ENCODE measurements at regions not wholly inside any gene's neighbourhood (a gene's known extent, or its start where the extent isn't known, plus 50 kb on each side); places are given as distances from the start of the nearest gene placed in this dataset.

- Mint-ChIP-seq H3K9me3 (no peaks in the 10 kb centered on the region), H3K27ac (no peak overlapping the region), H3K4me1 (no peaks in the 10 kb centered on the region), H3K4me3 (no peak overlapping the region), H3K36me3 (ENCODE audit: low read depth) (no peaks in the 10 kb centered on the region), H3K27me3 (peaks cover 3% of the 10 kb centered on the region)
- no peak for DNase-seq
- ChIA-PET CTCF (no interaction called here), POLR2A (no interaction called here)
Observed at GRCh38 chr2:235162082-235162836, 210.4 kb downstream of the SH3BP4 start.

- no peak for DNase-seq
- Mint-ChIP-seq H3K36me3 (ENCODE audit: low read depth) (no peaks in the 10 kb centered on the region), H3K27me3 (peaks cover 3% of the 10 kb centered on the region), H3K4me3 (no peak overlapping the region), H3K9me3 (no peaks in the 10 kb centered on the region), H3K27ac (no peak overlapping the region), H3K4me1 (no peaks in the 10 kb centered on the region)
- ChIA-PET POLR2A (no interaction called here), CTCF (no interaction called here)
Observed at GRCh38 chr2:235162837-235163197, 211.0 kb downstream of the SH3BP4 start.

GRCh38 chr2:235165136-235165535 lies 213.3 kb downstream of the SH3BP4 start:
- Mint-ChIP-seq H3K27me3 (no peaks in the 10 kb centered on the region), H3K27ac (no peak overlapping the region), H3K4me3 (no peak overlapping the region), H3K4me1 (no peaks in the 10 kb centered on the region), H3K9me3 (peaks cover 4% of the 10 kb centered on the region), H3K36me3 (ENCODE audit: low read depth) (no peaks in the 10 kb centered on the region)
- DNase-seq, result no peak
- POLR2A ChIA-PET, result no interaction called here
- CTCF ChIA-PET, result no interaction called here

GRCh38 chr2:235165631-235166030 lies 213.8 kb downstream of the SH3BP4 start:
- ChIA-PET CTCF (no interaction called here), POLR2A (no interaction called here)
- H3K4me3 Mint-ChIP-seq, result no peak overlapping the region
- H3K4me1 Mint-ChIP-seq, result no peaks in the 10 kb centered on the region
- no peak for DNase-seq
- H3K9me3 Mint-ChIP-seq, result peaks cover 4% of the 10 kb centered on the region
- no peaks in the 10 kb centered on the region for H3K36me3 Mint-ChIP-seq (ENCODE audit: low read depth)
- H3K27me3 Mint-ChIP-seq, result no peaks in the 10 kb centered on the region
- H3K27ac Mint-ChIP-seq, result no peak overlapping the region

GRCh38 chr2:235168174-235168979 lies 216.6 kb downstream of the SH3BP4 start:
- Mint-ChIP-seq H3K4me1 (no peaks in the 10 kb centered on the region), H3K27ac (no peak overlapping the region), H3K4me3 (no peak overlapping the region), H3K27me3 (no peaks in the 10 kb centered on the region), H3K9me3 (peaks cover 4% of the 10 kb centered on the region), H3K36me3 (ENCODE audit: low read depth) (no peaks in the 10 kb centered on the region)
- DNase-seq, result no peak
- CTCF ChIA-PET, result no interaction called here
- POLR2A ChIA-PET, result no interaction called here

GRCh38 chr2:235170016-235170415 lies 218.2 kb downstream of the SH3BP4 start:
- ChIA-PET CTCF (no interaction called here), POLR2A (no interaction called here)
- no peak overlapping the region for H3K27ac Mint-ChIP-seq

GRCh38 chr2:235170536-235171521 lies 219.0 kb downstream of the SH3BP4 start:
- ChIA-PET POLR2A (no interaction called here), CTCF (no interaction called here)
- H3K4me3 Mint-ChIP-seq, result no peak overlapping the region
- H3K27ac Mint-ChIP-seq, result no peak overlapping the region
- no peaks in the 10 kb centered on the region for H3K36me3 Mint-ChIP-seq (ENCODE audit: low read depth)
- peaks cover 4% of the 10 kb centered on the region for H3K9me3 Mint-ChIP-seq
- no peak for DNase-seq
- H3K27me3 Mint-ChIP-seq, result no peaks in the 10 kb centered on the region
- H3K4me1 Mint-ChIP-seq, result no peaks in the 10 kb centered on the region

More at GRCh38 chr2:235170016-235170415, 218.2 kb downstream of the SH3BP4 start:
- DNase-seq, result no peak
- peaks cover 4% of the 10 kb centered on the region for H3K9me3 Mint-ChIP-seq
- no peaks in the 10 kb centered on the region for H3K36me3 Mint-ChIP-seq (ENCODE audit: low read depth)
- no peak overlapping the region for H3K4me3 Mint-ChIP-seq
- no peaks in the 10 kb centered on the region for H3K27me3 Mint-ChIP-seq
- H3K4me1 Mint-ChIP-seq, result no peaks in the 10 kb centered on the region

- Mint-ChIP-seq H3K4me1 (no peaks in the 10 kb centered on the region), H3K36me3 (ENCODE audit: low read depth) (no peaks in the 10 kb centered on the region), H3K9me3 (peaks cover 4% of the 10 kb centered on the region), H3K27ac (no peak overlapping the region), H3K4me3 (no peak overlapping the region), H3K27me3 (no peaks in the 10 kb centered on the region)
- DNase-seq, result no peak
- ChIA-PET CTCF (no interaction called here), POLR2A (no interaction called here)
Observed at GRCh38 chr2:235171550-235172031, 219.8 kb downstream of the SH3BP4 start.

- no peak overlapping the region for H3K4me3 Mint-ChIP-seq
- peaks cover 3% of the 10 kb centered on the region for H3K27me3 Mint-ChIP-seq
- no peak for DNase-seq
- POLR2A ChIA-PET, result no interaction called here
- no peaks in the 10 kb centered on the region for H3K4me1 Mint-ChIP-seq
- CTCF ChIA-PET, result no interaction called here
- H3K27ac Mint-ChIP-seq, result no peak overlapping the region
- peaks cover 3% of the 10 kb centered on the region for H3K9me3 Mint-ChIP-seq
- H3K36me3 Mint-ChIP-seq (ENCODE audit: low read depth), result no peaks in the 10 kb centered on the region
Observed at GRCh38 chr2:235180642-235181041, 228.8 kb downstream of the SH3BP4 start.

- peaks cover 3% of the 10 kb centered on the region for H3K9me3 Mint-ChIP-seq
- no peak for DNase-seq
- ChIA-PET POLR2A (no interaction called here), CTCF (no interaction called here)
- no peak overlapping the region for H3K27ac Mint-ChIP-seq
- H3K27me3 Mint-ChIP-seq, result peaks cover 3% of the 10 kb centered on the region
- H3K4me1 Mint-ChIP-seq, result no peaks in the 10 kb centered on the region
- H3K4me3 Mint-ChIP-seq, result no peak overlapping the region
- H3K36me3 Mint-ChIP-seq (ENCODE audit: low read depth), result no peaks in the 10 kb centered on the region
Observed at GRCh38 chr2:235183786-235184185, 232.0 kb downstream of the SH3BP4 start.

- POLR2A ChIA-PET, result no interaction called here
- no peaks in the 10 kb centered on the region for H3K36me3 Mint-ChIP-seq (ENCODE audit: low read depth)
- no peak for DNase-seq
- no peaks in the 10 kb centered on the region for H3K9me3 Mint-ChIP-seq
- peaks cover 2% of the 10 kb centered on the region for H3K27me3 Mint-ChIP-seq
- CTCF ChIA-PET, result no interaction called here
- no peak overlapping the region for H3K4me3 Mint-ChIP-seq
- H3K27ac Mint-ChIP-seq, result no peak overlapping the region
- H3K4me1 Mint-ChIP-seq, result no peaks in the 10 kb centered on the region
Observed at GRCh38 chr2:235187806-235188205, 236.0 kb downstream of the SH3BP4 start.

- H3K27me3 Mint-ChIP-seq, result peaks cover 2% of the 10 kb centered on the region
- POLR2A ChIA-PET, result no interaction called here
- no peak for DNase-seq
- no peaks in the 10 kb centered on the region for H3K9me3 Mint-ChIP-seq
- H3K4me1 Mint-ChIP-seq, result no peaks in the 10 kb centered on the region
- no peak overlapping the region for H3K4me3 Mint-ChIP-seq
- H3K36me3 Mint-ChIP-seq (ENCODE audit: low read depth), result no peaks in the 10 kb centered on the region
- CTCF ChIA-PET, result no interaction called here
- no peak overlapping the region for H3K27ac Mint-ChIP-seq
Observed at GRCh38 chr2:235191486-235191885, 239.7 kb downstream of the SH3BP4 start.

GRCh38 chr2:235191978-235192377 lies 240.2 kb downstream of the SH3BP4 start:
- ChIA-PET CTCF (no interaction called here), POLR2A (no interaction called here)
- no peak for DNase-seq
- peaks cover 2% of the 10 kb centered on the region for H3K27me3 Mint-ChIP-seq
- H3K4me3 Mint-ChIP-seq, result no peak overlapping the region
- H3K27ac Mint-ChIP-seq, result no peak overlapping the region
- H3K36me3 Mint-ChIP-seq (ENCODE audit: low read depth), result no peaks in the 10 kb centered on the region
- no peaks in the 10 kb centered on the region for H3K9me3 Mint-ChIP-seq
- H3K4me1 Mint-ChIP-seq, result no peaks in the 10 kb centered on the region

Data from activated CD4-positive, alpha-beta memory T cell treated with anti-CD3 and anti-CD28 coated beads, Interleukin-2, amount 10 ng/mL, durations not matched to agents 7 days and 5 days (primary cell).